M059J (cell line): ENCODE measurements at regions not wholly inside any gene's neighbourhood (a gene's known extent, or its start where the extent isn't known, plus 50 kb on each side); places are given as distances from the start of the nearest gene placed in this dataset.
"Not testable (repeated sequence)": the region's sequence is repeated elsewhere in the genome, so short reads cannot be mapped to it uniquely, and the experiment has no call there.

ENCODE experiments used
- DNase-seq: peaks from one replicate; pipeline ENCODE4 v3.0.0-alpha.2; 2012; ENCODE audit warnings: low read depth

DNA sequence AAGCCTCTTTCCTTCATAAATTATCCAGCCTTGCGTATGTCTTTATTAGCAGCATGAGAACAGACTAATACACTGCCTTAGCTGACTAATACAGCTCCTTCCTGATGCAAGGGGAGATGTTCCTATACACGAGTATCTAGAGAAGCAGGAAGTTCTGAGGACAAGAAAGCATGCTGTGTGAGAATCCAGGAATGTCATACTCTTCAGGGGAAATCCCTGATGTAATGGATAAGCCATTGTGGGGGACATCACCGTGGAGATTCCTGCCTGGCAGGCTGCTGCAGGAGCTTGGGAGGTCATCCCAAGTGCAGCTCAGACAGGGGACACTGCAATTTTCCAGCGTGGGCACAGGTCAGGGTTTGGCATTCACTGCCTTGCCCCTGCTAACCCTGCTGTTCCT is 476.9 kb downstream of the NR2F2 start:
- no peak for DNase-seq

- no peak for DNase-seq
Measured at GRCh38 chr15:96817900-96818299, 487.4 kb downstream of the NR2F2 start.

DNA sequence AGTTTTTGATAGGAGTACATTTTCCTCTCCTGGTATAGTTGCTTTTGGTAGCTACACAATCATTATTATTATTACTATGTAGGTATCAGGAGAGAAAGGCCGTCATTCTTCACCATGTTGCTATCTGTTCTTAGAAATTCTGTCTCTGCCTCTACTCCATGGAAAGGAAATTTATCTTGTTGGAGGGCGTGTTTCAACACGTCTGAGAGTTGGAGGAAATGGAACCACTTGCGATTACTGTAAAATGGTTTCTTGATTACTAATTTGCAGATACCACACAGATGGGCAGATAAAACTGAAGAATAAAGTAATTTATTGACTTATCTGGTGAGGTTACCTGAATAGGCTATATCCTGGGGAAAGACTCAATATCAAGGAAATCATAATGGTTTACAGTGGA is 488.4 kb downstream of the NR2F2 start:
- no peak for DNase-seq

DNA sequence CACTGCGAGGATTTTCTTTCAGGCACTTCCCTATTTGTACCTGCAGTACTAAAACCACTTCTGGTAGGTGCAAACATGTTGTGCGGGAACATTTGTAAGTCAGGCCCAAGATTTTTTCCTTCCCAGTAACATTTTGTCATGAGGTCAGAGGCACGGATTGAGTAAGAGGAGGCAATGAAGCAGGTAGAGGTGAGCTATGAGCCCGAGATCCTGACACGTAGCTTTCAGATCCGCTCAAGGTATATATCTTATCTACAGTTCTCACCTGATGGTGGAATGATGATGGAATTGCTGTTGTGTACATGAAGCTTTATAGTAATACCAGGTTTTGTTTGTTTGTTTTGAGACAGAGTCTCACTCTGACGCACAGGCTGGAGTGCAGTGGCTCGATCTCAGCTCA is 497.5 kb downstream of the NR2F2 start:
- no peak for DNase-seq

- DNase-seq: no peak
Measured at GRCh38 chr15:96837241-96837970, 506.9 kb downstream of the NR2F2 start.

DNA sequence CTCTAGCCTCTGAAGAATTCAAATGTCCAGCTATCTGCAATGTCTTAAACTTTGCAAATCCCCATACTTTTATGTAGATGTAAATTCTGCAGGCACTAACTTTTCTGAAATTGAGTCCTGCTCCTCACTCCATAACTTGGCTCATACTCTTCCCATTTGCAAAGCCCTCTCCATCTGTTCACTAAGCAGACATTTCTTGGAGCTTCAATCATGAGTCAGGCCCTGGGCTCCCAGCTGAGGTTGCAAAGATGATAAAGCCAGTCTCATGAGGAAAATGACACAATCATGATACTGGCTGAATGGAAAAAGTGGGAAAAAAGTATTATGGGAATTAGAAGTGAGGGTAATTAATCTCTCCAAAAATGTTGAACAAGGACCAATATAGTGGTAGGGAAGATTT is 507.6 kb downstream of the NR2F2 start:
- DNase-seq: peak; percentile 12

GRCh38 chr15:96849271-96849900 is 518.9 kb downstream of the NR2F2 start:
- DNase-seq: peak; percentile 53

- peak; percentile 91 for DNase-seq
Measured at GRCh38 chr15:96851613-96852012, 521.1 kb downstream of the NR2F2 start.

- no peak for DNase-seq
Measured at GRCh38 chr15:96858694-96859093, 528.2 kb downstream of the NR2F2 start.

- DNase-seq: no peak
Measured at GRCh38 chr15:96860741-96861140, 530.2 kb downstream of the NR2F2 start.

DNA sequence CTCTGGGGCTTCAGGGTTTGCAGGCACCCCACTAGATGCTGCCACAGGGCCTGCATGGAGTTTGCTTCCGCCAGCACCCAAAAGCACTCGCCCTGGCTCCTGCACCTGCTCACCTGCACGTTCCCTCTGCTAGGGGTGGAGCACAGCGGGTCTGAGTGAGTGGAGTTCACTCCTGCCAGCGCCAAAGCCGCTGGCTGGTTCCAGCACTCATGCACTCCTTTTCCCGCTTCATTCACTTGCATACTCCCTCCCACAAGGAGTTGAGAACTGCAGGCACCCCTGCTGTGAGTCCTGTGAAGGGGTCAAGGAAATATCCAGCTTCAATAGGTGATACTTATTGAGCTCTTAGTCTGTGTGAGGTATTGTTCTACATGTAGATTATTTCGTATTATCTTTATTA is 537.5 kb downstream of the NR2F2 start:
- DNase-seq: no peak

GRCh38 chr15:96869122-96869521 is 538.6 kb downstream of the NR2F2 start:
- DNase-seq: peak; percentile 41

DNA sequence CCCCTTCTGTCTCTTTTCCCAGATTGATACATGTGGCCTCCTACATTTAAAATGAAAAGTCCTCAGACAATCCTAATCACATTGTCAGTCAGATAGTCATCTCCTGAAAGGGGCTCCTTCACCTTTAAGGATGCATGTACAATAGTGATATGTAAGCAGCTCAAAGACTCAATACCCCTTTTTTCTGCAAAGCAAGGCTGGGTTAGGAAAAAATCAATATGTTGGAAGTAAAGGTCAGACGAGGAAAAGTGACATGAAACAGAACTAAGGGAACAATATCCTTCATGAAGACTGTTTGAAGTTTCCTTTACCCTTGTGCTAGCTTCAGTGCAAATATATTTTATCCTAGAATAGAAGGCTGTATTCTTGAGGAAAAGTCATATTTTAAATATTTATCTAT is 539.3 kb downstream of the NR2F2 start:
- no peak for DNase-seq

GRCh38 chr15:96870580-96870979 is 540.1 kb downstream of the NR2F2 start:
- DNase-seq: no peak

- not testable (repeated sequence) for DNase-seq
Measured at GRCh38 chr15:96877442-96877841, 546.9 kb downstream of the NR2F2 start.

DNA sequence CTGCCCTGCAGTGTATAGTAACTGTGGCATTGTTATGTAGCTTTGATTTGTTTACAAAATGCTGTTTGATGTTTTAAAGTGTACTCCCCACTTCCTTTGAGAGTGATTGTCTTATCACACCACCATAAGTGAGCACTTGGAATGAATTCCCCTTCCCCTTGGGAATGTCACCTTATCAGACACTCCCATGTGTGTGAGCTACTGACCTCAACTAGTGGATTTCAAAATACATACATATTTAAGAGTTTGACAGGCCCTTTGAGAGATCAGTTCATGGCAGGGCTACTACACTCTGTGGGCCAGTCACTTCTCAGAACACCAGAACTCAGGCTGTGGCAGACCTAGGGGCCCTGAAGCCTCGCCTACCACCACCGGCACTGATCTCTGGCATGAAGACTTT is 547.6 kb downstream of the NR2F2 start:
- no peak for DNase-seq

- DNase-seq: no peak
Measured at GRCh38 chr15:96882121-96882772, 551.7 kb downstream of the NR2F2 start.

- DNase-seq: peak; percentile 73
Measured at GRCh38 chr15:96887730-96888129, 557.2 kb downstream of the NR2F2 start.

GRCh38 chr15:96888764-96889163 is 558.3 kb downstream of the NR2F2 start:
- peak; percentile 33 for DNase-seq

DNA sequence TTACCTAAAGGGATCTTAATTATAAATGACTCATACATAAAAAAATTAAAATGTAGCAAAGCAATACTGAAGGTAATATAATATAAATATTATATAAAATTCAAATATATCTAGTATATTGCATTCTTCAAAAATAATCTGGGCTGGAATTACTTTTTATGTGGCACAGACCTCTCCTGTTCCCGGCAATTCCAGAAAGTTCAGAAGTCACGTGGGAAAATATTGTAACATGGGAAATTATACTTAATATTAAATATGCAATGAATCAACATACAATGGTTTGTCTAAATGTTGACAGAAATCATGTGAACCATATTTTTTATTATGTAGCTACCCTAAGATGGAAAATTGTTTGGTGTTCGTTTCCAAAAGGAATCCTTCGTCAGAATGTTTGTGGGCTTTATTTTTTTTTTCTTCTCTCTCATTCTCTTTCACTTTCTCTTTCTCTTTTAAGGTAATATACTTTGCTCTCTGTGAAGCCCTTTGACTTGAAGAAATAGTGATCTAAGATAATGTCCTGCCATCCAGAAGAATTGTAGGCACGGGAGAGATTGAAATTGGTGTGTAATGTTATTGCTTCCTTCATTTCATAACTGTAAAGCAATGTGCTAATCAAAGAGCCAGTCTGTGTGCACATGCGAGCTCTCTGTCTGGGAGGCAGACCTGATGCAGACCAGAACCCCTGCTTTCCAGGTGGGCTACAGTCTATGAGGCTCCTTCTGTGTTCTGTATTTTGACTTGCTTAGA is 559.4 kb downstream of the NR2F2 start:
- DNase-seq: peak; percentile 17

- DNase-seq: no peak
Measured at GRCh38 chr15:96891046-96891445, 560.5 kb downstream of the NR2F2 start.

DNA sequence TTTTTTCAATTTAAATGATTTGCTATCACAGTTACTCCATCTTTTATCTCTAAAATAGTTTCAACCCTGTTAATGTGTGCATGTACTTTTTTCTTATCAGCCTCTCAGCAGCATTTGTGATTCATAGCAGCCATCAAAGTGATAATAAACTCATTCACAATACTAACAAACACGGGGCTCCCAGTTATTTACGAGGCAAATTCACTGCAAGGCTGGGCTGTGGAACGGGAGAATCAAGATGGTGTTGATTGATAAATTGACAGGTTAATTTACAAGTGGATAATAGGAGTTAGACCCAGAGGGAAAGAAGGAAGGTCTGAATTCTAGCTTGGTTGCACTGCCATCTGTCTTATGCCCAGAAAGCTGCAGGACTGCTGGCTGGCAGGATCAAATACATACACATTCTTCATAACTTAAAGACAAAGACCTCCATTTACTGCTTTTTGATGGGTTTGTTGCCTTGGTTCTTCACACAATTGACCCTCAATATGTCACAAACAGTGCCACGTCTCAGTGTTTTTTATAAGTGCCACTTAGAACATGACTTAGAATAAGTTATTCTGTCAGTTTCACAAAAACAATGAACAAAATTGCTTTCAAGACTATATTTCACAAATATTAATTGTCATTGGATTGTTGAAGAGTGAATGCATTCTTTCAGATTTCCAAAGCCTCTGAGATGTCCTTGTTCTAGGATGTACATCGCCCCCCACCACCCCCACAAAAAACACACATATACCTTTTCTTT is 562.8 kb downstream of the NR2F2 start:
- peak; percentile 32 for DNase-seq
